Thoracic aorta (tissue), 2 donors: ENCODE measurements at regions not wholly inside any gene's neighbourhood (a gene's known extent, or its start where the extent isn't known, plus 50 kb on each side); places are given as distances from the start of the nearest gene placed in this dataset.

Experiments
- ATAC-seq: fragments of 150-250 bp; one replicate; pipeline ENCODE4 v1.8.0; 2017; ENCODE audit warnings: low read depth; ENCODE audit not compliant: insufficient number of reproducible peaks, low FRiP score
- DNase-seq: peaks from one replicate; pipeline ENCODE4 v3.0.0-alpha.2; 2020; ENCODE audit warnings: low spot score
- H3K27ac ChIP-seq, 2 donors: fragments of 200-600 bp; sonication (generic); 1 replicate in 1 of 2; 2 replicates in 1 of 2; pipeline ENCODE4 v1.5.1; 2016; ENCODE audit warnings: mild to moderate bottlenecking in 2 of 2, moderate library complexity in 2 of 2
- H3K27me3 ChIP-seq: fragments of 200-600 bp; sonication (generic); replicated peaks from 2 replicates; pipeline ENCODE4 v1.6.0; 2016; ENCODE audit warnings: mild to moderate bottlenecking; ENCODE audit not compliant: insufficient read depth
- H3K36me3 ChIP-seq: fragments of 200-600 bp; sonication (generic); one replicate; pipeline ENCODE4 v1.5.1; 2016
- H3K4me1 ChIP-seq, 2 donors: fragments of 200-600 bp; sonication (generic); 1 replicate in 1 of 2; 2 replicates in 1 of 2; pipeline versions ENCODE4 v1.5.1 to v1.6.0; 2016; ENCODE audit warnings: low read depth in 2 of 2, mild to moderate bottlenecking in 1 of 2; ENCODE audit not compliant: control insufficient read depth in 1 of 2
- H3K4me3 ChIP-seq: fragments of 200-600 bp; sonication (generic); 2 replicates; pipeline ENCODE4 v1.5.1; 2016; ENCODE audit warnings: mild to moderate bottlenecking
- H3K9me3 ChIP-seq: fragments of 200-600 bp; sonication (generic); 2 replicates; pipeline ENCODE4 v1.5.1; 2016
- CTCF ChIP-seq: fragments of 200-600 bp; sonication (generic); IDR thresholded peaks from one replicate; pipeline ENCODE4 v1.5.1; 2019; ENCODE audit warnings: antibody characterized with exemption

- TF ChIP-seq CTCF, result no peak
- Histone ChIP-seq H3K36me3 (no peaks in the 10 kb centered on the region), H3K27me3 (no peaks in the 10 kb centered on the region), H3K9me3 (peaks cover 3% of the 10 kb centered on the region), H3K4me3 (no peak overlapping the region), H3K27ac (no peak overlapping the region), H3K4me1 (no peaks in the 10 kb centered on the region)
- DNase-seq (no peak), ATAC-seq (no peak)
Observed at GRCh38 chr14:82861313-82861712, 1327.7 kb upstream of the SEL1L start.

- DNase-seq (no peak), ATAC-seq (no peak)
- no peaks in the 10 kb centered on the region for H3K9me3 ChIP-seq
- no peaks in the 10 kb centered on the region for H3K4me1 ChIP-seq
- H3K27ac ChIP-seq, result no peak overlapping the region
- H3K27me3 ChIP-seq, result no peaks in the 10 kb centered on the region
- no peak overlapping the region for H3K4me3 ChIP-seq
- no peaks in the 10 kb centered on the region for H3K36me3 ChIP-seq
- TF ChIP-seq CTCF, result no peak
Observed at GRCh38 chr14:82872494-82872893, 1338.8 kb upstream of the SEL1L start.

- no peak overlapping the region for H3K27ac ChIP-seq
- H3K4me1 ChIP-seq, result no peaks in the 10 kb centered on the region
- no peak overlapping the region for H3K4me3 ChIP-seq
- TF ChIP-seq CTCF, result no peak
- ATAC-seq (no peak), DNase-seq (no peak)
- no peaks in the 10 kb centered on the region for H3K27me3 ChIP-seq
- no peaks in the 10 kb centered on the region for H3K9me3 ChIP-seq
- no peaks in the 10 kb centered on the region for H3K36me3 ChIP-seq
Observed at GRCh38 chr14:82878951-82879350, 1345.3 kb upstream of the SEL1L start.

- no peaks in the 10 kb centered on the region for H3K27me3 ChIP-seq
- H3K9me3 ChIP-seq, result no peaks in the 10 kb centered on the region
- no peaks in the 10 kb centered on the region for H3K4me1 ChIP-seq
- ATAC-seq (no peak), DNase-seq (no peak)
- H3K4me3 ChIP-seq, result no peak overlapping the region
- no peaks in the 10 kb centered on the region for H3K36me3 ChIP-seq
- no peak overlapping the region for H3K27ac ChIP-seq
- TF ChIP-seq CTCF, result no peak
Observed at GRCh38 chr14:82879949-82880535, 1346.4 kb upstream of the SEL1L start.

GRCh38 chr14:82886670-82887069 lies 1353.0 kb upstream of the SEL1L start:
- H3K9me3 ChIP-seq, result no peaks in the 10 kb centered on the region
- no peaks in the 10 kb centered on the region for H3K4me1 ChIP-seq
- no peaks in the 10 kb centered on the region for H3K36me3 ChIP-seq
- no peaks in the 10 kb centered on the region for H3K27me3 ChIP-seq
- H3K4me3 ChIP-seq, result no peak overlapping the region
- no peak overlapping the region for H3K27ac ChIP-seq
- DNase-seq (no peak), ATAC-seq (no peak)
- no peak for TF ChIP-seq CTCF
